RCC 7860 (cell line): ENCODE measurements at regions not wholly inside any gene's neighbourhood (a gene's known extent, or its start where the extent isn't known, plus 50 kb on each side); places are given as distances from the start of the nearest gene placed in this dataset.
"Not testable (repeated sequence)": the region's sequence is repeated elsewhere in the genome, so short reads cannot be mapped to it uniquely, and the experiment has no call there.

Source experiments
- DNase-seq: peaks from one replicate; pipeline ENCODE4 v3.0.0-alpha.2; 2015; ENCODE audit warnings: low spot score
- FAIRE-seq: peaks from 2 replicates; lab custom pipeline; 2012; peaks lifted over from hg19 to GRCh38; lab: Jason Lieb, UNC

DNA sequence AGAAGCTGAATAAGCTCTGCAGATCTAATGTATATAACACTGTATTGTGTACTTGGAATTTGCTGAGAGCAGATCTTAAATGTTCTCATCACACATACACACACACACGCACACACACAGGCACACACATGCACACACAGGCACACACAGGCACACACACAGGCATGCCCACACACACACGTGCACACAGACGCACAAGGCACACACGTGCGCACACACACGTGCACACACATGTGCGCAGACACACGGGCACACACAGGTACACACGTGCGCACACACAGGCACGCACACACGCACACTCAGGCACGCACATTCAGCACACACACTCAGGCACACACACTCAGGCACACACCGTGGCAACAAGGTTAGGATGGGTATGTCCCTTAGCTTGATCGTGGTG is 164.5 kb upstream of the LRRC61 start:
- DNase-seq, FAIRE-seq: not testable (repeated sequence)

DNA sequence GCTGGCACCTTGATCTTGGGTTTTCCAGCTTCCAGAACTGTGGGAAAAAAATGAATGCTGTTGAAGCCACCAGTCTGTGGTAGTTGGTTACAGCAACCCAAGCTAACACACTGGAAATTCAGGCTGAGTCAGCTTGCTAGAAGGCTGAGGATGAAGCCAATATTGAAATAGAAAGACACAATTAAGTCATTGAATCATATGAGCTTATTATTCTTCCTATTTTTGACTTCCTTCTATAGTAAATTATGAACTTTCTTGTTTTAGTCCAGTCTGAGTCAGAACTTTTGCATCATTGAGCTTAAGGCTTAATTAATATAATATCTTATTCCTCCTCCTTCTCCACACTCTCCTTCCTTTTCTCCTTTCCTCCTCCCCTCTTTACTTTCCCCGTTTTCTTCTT is 153.6 kb upstream of the LRRC61 start:
- not testable (repeated sequence) for FAIRE-seq, DNase-seq

DNA sequence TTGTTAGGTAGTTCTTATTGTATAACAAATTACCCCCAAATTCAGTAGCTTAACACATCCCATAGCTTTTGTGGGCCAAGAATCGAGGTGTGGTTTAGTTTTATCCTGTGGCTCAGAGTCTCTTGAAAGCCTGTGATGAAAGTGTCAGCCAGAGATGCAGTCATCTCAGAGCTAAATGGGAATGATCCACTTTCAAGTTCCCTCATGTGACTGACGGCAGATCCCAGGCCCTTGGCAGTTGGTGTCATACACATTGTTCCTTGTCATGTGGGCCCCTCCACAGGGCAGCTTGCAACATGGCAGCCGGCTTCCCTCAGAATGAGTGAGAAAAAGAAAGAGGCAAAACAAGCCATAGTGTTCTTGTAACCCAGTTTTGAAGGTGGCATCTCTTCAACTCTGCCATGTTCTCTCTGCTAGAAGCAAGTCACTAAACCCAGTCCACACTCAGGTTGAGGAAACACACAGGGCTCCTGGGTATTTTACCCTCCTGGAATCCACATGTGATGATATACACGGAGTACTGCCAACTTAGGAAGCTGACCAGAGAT is 153.1 kb upstream of the LRRC61 start:
- not testable (repeated sequence) for FAIRE-seq, DNase-seq

DNA sequence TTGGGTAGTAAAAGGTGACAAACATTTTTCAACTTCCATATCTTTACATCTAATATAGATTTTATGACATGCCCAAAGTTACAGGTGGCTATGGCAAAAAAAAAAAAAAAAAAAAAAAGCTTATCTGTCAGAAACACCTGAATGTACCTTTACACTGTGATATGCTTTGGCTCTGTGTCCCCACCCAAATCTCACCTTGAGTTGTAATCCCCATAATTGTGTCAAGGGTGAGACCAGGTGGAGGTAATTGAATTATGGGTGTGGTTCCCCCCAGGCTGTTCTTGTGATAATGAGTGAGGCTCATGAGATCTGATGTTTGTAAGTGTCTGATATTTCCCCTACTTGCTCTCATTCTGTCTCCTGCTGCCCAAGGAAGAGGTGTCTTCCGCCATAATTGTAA is 139.6 kb upstream of the LRRC61 start:
- not testable (repeated sequence) for DNase-seq, FAIRE-seq

DNA sequence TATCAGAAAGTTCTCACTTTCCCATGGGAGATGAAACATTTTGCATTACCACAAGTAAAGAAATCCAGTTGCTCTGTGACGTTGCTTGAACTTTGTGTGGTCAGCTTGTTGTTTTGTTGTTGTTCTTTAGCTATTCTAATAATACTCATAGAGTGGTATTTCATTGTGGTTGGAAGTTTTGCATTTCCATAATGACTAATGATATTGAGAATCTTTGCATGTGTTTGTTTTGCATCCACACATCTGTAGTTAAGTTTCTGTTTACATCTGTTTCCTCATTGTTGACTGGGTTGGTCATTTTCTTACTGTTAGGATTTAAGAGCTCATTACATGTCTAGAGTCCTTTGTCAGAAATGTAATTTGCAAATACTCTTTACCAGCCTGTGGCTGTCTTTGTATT is 133.2 kb upstream of the LRRC61 start:
- not testable (repeated sequence) for DNase-seq, FAIRE-seq

DNA sequence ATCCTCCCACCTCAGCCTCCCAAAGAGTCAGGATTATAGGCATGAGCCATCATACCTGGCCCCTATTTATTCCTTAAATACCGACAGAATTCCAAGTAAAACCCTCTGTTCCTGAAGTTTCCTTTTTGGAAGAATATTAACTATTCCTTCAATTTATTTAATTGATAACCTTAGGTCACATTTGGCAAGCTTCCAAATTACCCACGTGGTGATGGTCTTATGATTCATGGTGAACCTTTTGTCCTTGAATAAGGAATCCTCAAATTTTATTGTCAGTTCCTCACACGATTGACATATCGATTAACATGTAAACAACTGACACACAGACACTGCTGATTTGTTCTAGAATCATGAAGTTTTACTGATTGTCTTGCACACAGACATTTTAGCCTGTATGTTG is 130.6 kb upstream of the LRRC61 start:
- not testable (repeated sequence) for FAIRE-seq, DNase-seq

DNA sequence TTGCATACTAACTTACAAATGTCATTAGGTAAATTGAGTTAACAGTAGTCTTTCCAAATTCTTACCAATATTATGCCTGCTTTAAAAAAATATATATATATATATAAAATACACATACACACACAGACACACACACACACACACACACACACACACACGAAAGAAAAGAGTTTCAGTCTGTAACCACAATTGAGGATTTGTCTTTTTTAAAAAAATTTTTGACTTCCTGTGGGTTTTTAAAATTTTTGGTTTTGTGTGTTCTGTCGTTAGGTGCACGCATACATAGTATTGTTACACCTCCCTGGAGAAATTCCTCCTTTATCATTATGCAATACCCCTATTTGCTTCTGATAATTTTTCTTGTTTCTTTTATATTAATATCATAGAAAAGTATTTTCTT is 129.3 kb upstream of the LRRC61 start:
- FAIRE-seq, DNase-seq: not testable (repeated sequence)
